NCI-H1048 (cell line): ENCODE measurements at regions not wholly inside any gene's neighbourhood (a gene's known extent, or its start where the extent isn't known, plus 50 kb on each side); places are given as distances from the start of the nearest gene placed in this dataset.

Experiments
- DNase-seq: peaks from one replicate; lab custom pipeline; 2025; lab: John Stamatoyannopoulos, UW

DNA sequence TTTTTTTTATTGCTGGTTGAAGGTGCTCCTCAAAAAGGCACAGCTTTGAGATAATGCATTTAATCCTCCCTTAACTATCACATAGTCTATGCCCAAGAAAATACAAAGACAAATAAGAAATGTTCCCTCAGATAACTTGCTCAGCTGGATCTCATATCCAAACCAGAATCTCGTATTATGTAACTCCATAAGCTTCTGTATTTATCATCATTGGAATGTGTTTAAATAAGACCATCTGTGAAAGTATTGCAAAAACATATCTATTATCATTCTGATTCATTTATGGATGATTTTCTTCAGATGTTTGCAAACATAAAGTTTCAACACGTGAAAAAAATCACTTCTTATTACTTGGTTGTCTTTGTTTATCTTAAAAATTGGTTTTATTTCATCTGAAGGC, 190.9 kb downstream of the IRS2 start:
- DNase-seq, result no peak

GRCh38 chr13:109593230-109593629, 193.2 kb downstream of the IRS2 start:
- no peak for DNase-seq

GRCh38 chr13:109592770-109593169, 193.6 kb downstream of the IRS2 start:
- no peak for DNase-seq

DNA sequence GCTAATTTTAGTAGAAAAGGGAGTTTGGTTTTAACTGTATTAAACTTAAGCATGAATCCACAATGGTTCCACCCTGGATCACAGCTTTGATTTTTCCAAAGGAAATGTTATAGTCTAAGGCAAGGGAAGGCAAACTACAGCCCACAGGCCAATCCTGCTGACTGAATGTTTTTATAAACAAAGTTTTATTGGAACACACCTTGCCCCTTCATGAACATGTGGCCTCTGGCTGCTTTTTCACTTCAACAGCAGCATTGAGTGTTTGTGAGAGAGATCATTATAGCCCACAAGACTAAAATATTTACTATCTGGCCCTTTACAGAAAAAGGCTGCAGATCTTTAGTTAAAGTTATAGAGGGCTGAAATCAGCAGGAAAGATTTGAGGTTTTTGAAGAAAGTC, 198.7 kb downstream of the IRS2 start:
- DNase-seq, result no peak

GRCh38 chr13:109586509-109587346, 199.7 kb downstream of the IRS2 start:
- no peak for DNase-seq

- no peak for DNase-seq
Observed at GRCh38 chr13:109584844-109585361, 201.5 kb downstream of the IRS2 start.

DNA sequence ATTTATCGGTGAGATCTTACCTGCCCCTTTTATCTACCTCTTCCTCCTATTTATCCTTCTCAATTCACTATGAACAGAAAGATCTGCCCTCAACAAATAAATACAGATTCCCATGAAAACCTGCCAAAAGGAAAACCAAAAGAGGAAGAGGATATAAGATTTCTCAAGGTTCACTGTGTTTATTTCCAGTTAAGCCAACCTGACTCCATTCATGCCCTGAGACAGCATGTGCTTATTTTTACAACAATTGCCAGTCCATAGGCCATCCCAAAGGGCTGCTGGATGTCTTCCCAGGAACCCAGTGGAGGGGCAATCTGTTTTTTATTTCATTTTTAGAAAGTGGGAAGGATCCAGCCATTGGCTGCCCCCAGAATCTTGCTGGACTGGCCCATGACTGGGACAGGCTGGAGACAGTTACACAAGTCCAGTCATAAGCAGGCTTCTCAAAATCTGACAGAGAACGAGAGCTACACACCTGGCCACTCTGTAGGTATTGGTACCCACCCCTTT, 209.1 kb downstream of the IRS2 start:
- DNase-seq, result no peak

DNA sequence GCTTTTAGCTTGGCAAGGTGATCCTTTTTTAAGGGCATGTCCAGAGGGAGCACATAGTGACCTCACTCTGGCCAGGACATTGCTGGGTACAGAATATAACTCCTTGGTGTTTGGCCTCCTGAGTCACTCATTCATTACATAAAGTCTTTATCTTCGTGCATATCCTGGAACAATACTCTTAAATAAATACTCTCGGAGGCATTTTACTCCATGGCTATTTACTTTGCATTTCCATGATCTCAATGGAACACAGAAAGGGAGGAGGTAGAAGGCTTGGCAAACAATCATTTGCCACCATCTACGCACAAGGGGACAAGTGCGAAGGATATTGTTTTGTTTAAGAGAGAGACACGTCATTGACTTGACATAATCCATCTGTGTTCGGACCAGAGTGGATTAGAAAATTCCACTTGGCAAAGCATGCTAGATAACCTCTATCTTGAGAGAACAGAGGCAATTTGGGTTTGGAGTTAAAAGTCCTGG, 210.0 kb downstream of the IRS2 start:
- no peak for DNase-seq

DNA sequence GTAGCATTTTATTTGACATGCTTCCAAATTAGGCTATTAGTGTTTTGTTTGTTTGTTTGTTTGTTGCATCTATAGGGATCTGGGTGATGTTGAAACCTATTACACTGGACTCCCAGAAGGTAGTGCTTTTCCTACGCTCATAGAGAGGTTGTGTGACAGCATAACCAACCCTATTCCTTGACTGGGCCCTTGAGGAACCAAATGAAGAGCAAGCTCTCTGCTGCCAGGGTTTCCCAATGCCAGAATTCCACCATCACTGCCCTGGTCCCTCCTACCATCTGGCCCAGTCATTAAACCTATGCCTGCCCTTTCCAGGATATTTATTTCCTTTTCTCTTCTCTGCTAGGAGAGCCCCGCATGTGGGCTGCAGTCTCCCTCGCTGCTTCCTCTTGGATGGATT, 210.6 kb downstream of the IRS2 start:
- DNase-seq, result no peak

DNA sequence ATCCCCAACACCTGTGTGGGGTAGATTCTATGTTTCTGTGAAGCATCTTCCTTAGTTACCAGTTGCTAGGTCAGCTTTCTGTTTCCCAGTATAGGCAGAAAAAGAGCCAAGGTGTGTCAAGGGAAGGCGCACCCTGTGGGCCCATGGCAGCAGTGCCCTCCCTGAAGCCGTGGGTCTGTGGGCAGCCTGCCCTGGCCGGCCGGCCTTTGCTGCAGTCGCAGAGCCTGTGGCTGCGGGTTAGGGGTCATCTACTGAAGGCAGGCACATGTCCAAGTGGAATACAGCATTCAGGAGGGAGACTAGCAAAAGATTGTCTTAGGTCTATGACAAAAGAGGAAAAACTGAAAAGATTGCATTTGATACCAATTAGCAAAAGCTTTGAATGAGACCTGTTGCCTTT, 214.0 kb downstream of the IRS2 start:
- no peak for DNase-seq

DNA sequence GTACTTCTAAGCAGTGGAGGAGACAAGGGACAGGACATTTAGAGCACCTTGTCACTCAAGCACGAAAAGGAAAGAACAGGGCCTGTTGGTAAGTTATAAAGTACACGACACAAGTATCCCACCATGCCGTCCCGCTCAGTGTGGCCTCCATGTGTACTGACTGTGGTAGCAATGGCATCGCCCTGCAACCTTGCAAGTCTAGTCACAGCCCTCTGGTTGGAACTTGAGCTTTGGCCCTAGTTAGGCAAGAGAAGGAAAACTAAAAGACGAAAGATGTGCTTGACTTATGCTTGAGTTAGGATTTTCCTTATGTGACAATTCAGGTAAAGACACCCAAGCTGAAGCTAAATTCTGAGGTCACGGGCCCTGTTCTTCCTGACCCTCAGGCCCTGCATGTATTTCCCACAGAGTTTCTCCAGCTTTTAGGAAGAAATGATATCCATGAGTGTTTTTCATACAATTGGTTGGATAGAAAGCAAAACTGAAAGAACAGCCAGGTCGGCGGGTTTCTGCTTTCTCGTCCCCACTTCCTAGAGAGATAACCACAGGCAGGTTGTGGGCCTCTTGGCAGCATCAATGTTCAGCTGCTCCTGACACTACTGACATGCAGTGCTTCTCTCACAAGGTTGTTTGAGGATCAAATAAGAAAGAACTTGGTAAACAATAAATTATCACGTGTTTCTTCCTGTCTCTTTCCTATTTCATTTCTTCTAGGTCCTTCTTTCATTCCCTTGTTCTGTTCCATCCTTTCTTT, 216.2 kb downstream of the IRS2 start:
- no peak for DNase-seq

GRCh38 chr13:109568339-109568818, 218.0 kb downstream of the IRS2 start:
- DNase-seq, result no peak

GRCh38 chr13:109567315-109567714, 219.1 kb downstream of the IRS2 start:
- DNase-seq, result no peak

GRCh38 chr13:109565877-109566276, 220.5 kb downstream of the IRS2 start:
- DNase-seq, result no peak

DNA sequence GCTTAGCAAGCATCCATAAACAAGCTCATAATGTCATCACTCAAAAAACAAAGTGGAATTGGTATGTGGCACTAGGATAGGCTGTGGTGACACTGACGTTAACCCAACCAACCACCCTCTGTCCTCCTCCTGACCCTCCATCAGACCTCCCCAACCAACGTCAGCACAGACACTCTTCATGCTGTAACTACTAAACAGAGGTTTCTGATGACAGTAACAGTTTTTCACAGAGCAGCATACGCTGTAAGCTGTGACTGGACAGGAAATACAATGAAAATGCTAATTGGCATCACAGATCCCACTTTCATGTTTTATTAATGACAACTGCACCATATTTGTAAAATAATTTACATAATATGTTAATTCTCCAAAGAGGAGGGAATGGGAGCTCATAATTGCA, 238.0 kb downstream of the IRS2 start:
- no peak for DNase-seq

DNA sequence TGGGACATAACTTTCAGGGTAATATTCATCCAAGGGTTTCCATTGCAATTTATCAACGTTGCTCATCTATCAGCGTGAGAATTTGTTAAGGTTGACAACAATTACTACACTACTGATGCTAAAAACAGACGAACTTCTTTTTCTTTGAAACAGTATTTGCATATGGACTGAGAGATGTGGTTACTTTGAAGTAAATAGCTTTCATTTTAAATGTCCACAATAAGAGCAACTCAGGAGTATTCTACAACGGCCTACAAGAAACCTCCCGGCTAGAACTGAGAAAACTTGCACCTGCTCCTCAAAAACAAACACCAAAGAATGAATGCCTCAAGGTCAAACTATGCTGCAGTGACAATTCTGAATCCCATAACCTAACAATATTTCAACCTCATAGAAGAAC, 238.4 kb downstream of the IRS2 start:
- no peak for DNase-seq

- DNase-seq, result no peak
Observed at GRCh38 chr13:109545931-109546330, 240.5 kb downstream of the IRS2 start.

GRCh38 chr13:109541081-109541480, 245.3 kb downstream of the IRS2 start:
- no peak for DNase-seq

- no peak for DNase-seq
Observed at GRCh38 chr13:109537584-109537983, 248.8 kb downstream of the IRS2 start.

- DNase-seq, result no peak
Observed at GRCh38 chr13:109533350-109533749, 253.0 kb downstream of the IRS2 start.

GRCh38 chr13:109529964-109530363, 256.4 kb downstream of the IRS2 start:
- no peak for DNase-seq

DNA sequence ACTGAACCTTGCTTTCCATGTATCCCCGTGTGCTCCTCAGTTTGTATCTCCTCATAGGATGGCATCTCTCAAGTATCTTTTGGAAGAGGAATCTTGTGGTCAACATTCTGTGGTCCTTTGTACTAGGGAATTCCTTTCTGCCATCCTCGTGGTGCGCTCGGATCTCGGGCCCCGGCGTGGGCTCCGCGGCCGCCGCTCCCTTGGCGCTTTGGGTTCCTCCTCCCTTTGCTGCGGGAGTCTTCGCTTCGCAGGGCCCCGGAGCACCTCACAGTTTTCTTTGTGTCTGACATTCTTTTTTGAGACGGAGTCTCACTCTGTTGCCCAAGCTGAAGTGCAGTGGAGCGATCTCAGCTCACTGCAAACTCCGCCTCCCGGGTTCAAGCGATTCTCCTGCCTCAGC, 264.7 kb downstream of the IRS2 start:
- no peak for DNase-seq

GRCh38 chr13:109517517-109517916, 268.9 kb downstream of the IRS2 start:
- no peak for DNase-seq
